ENCODE measurements at regions not wholly inside any gene's neighbourhood (a gene's known extent, or its start where the extent isn't known, plus 50 kb on each side); places are given as distances from the start of the nearest gene placed in this dataset.

GRCh38 chr20:61161726-61162390 is 90.2 kb upstream of the CDH4 start:
- Mint-ChIP-seq H3K36me3 (ENCODE audit: low read depth) (no peaks in the 10 kb centered on the region), H3K9me3 (no peaks in the 10 kb centered on the region), H3K27me3 (no peaks in the 10 kb centered on the region), H3K4me1 (ENCODE audit: low read depth) (no peaks in the 10 kb centered on the region), H3K4me3 (no peak overlapping the region), H3K27ac (no peak overlapping the region)
- intact Hi-C loops (cut with micrococcal nuclease) = no loop called here
- CTCF ChIA-PET = no interaction called here
- DNase-seq (no peak), ATAC-seq (no peak)
- TF ChIP-seq CTCF (IDR thresholded peaks at IDR 0.05) = no peak
- POLR2A ChIA-PET = interaction anchor here (0.7 kb wide), 1 partner anchor 18 kb away, joined by 4 read pairs; no protein-coding TSS in a partner anchor

- TF ChIP-seq CTCF (IDR thresholded peaks at IDR 0.05) = no peak
- H3K4me3 Mint-ChIP-seq = no peak overlapping the region
- intact Hi-C loops (cut with micrococcal nuclease) = no loop called here
- CTCF ChIA-PET = no interaction called here
- H3K27ac Mint-ChIP-seq = no peak overlapping the region
- no peak for DNase-seq
- ATAC-seq = no peak
- H3K27me3 Mint-ChIP-seq = peaks cover 1% of the 10 kb centered on the region
- no peaks in the 10 kb centered on the region for H3K9me3 Mint-ChIP-seq
- no peaks in the 10 kb centered on the region for H3K36me3 Mint-ChIP-seq (ENCODE audit: low read depth)
- POLR2A ChIA-PET = no interaction called here
- no peaks in the 10 kb centered on the region for H3K4me1 Mint-ChIP-seq (ENCODE audit: low read depth)
Observed at GRCh38 chr20:61162451-61162850, 89.6 kb upstream of the CDH4 start.

GRCh38 chr20:61163031-61163430 is 89.0 kb upstream of the CDH4 start:
- ATAC-seq = no peak
- DNase-seq = no peak
- CTCF ChIA-PET = no interaction called here

GRCh38 chr20:61166324-61166723 is 85.7 kb upstream of the CDH4 start:
- TF ChIP-seq CTCF (IDR thresholded peaks at IDR 0.05) = no peak
- DNase-seq (no peak), ATAC-seq (no peak)
- Mint-ChIP-seq H3K27ac (no peak overlapping the region), H3K4me1 (ENCODE audit: low read depth) (no peaks in the 10 kb centered on the region), H3K36me3 (ENCODE audit: low read depth) (no peaks in the 10 kb centered on the region), H3K4me3 (no peak overlapping the region), H3K9me3 (no peaks in the 10 kb centered on the region), H3K27me3 (peaks cover 5% of the 10 kb centered on the region)
- ChIA-PET POLR2A (no interaction called here), CTCF (no interaction called here)
- intact Hi-C loops (cut with micrococcal nuclease) = no loop called here

More at GRCh38 chr20:61163031-61163430, 89.0 kb upstream of the CDH4 start:
- POLR2A ChIA-PET = no interaction called here
- H3K36me3 Mint-ChIP-seq (ENCODE audit: low read depth) = no peaks in the 10 kb centered on the region
- H3K9me3 Mint-ChIP-seq = no peaks in the 10 kb centered on the region
- intact Hi-C loops (cut with micrococcal nuclease) = no loop called here
- no peak for TF ChIP-seq CTCF (IDR thresholded peaks at IDR 0.05)
- H3K4me1 Mint-ChIP-seq (ENCODE audit: low read depth) = no peaks in the 10 kb centered on the region
- no peak overlapping the region for H3K27ac Mint-ChIP-seq
- no peak overlapping the region for H3K4me3 Mint-ChIP-seq
- H3K27me3 Mint-ChIP-seq = peaks cover 4% of the 10 kb centered on the region

- CTCF ChIA-PET = no interaction called here
- POLR2A ChIA-PET = interaction anchor here (0.6 kb wide), 1 partner anchor 85 kb away, joined by 3 read pairs; no protein-coding TSS in a partner anchor
- ATAC-seq = no peak
- Mint-ChIP-seq H3K4me1 (ENCODE audit: low read depth) (no peaks in the 10 kb centered on the region), H3K27ac (no peak overlapping the region), H3K27me3 (peaks cover 6% of the 10 kb centered on the region), H3K36me3 (ENCODE audit: low read depth) (no peaks in the 10 kb centered on the region), H3K9me3 (no peaks in the 10 kb centered on the region), H3K4me3 (no peak overlapping the region)
- intact Hi-C loops (cut with micrococcal nuclease) = no loop called here
- TF ChIP-seq CTCF (IDR thresholded peaks at IDR 0.05) = no peak
- DNase-seq = no peak
Observed at GRCh38 chr20:61168605-61169004, 83.5 kb upstream of the CDH4 start.

Data from activated CD8-positive, alpha-beta T cell treated with anti-CD3 and anti-CD28 coated beads for 36 hours (primary cell).